ENCODE measurements at regions not wholly inside any gene's neighbourhood (a gene's known extent, or its start where the extent isn't known, plus 50 kb on each side); places are given as distances from the start of the nearest gene placed in this dataset.

DNA sequence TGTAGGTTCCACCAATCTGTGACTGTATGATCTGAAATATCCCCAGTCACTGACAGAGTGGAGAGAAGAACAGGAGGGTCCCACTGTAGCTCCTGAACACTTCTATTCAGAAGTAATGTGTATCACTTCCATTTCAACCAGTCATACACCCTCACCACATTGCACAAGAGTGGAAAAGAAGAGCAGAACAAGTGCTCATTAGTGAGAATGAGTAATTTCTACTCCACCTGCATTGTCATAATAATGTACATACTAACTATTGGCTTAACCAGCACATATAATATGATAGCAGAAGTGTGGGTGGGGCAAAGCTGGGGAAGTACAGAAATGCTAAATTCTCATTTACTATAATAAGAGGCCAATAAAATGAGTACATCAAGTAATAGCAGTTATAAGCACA, 342.7 kb downstream of the LMO7 start:
- Histone ChIP-seq H3K9me3 (ENCODE audit: insufficient read depth in 2 of 2, low read depth in 1 of 2, low read length in 1 of 2) (no peaks in the 10 kb centered on the region), H2BK5ac (ENCODE audit: low read depth, low read length) (no peak overlapping the region), H3K18ac (ENCODE audit: extremely low read depth, low read length) (no peak overlapping the region), H3K4me2 (ENCODE audit: insufficient read depth in 1 of 2, low read depth in 2 of 2, low read length in 2 of 2) (no peak overlapping the region), H4K8ac (ENCODE audit: extremely low read depth, insufficient read depth, low read length) (no peak overlapping the region), H4K20me1 (replicated peaks in 1 of 2; ENCODE audit: control insufficient read depth in 1 of 2, insufficient read depth in 2 of 2, low read length in 2 of 2) (no peaks in the 10 kb centered on the region), H3K4ac (replicated peaks; ENCODE audit: insufficient read length, low read depth, low read length) (no peak overlapping the region), H2AK5ac (ENCODE audit: low read depth, low read length) (no peak overlapping the region), H3K79me1 (ENCODE audit: low read depth, low read length) (no peaks in the 10 kb centered on the region), H3K14ac (ENCODE audit: insufficient read length) (no peak overlapping the region), H3K4me3 (ENCODE audit: extremely low read depth in 1 of 4, insufficient read depth in 2 of 4, low read depth in 3 of 4, low read length in 4 of 4) (no peak overlapping the region), H4K5ac (ENCODE audit: insufficient read length, low read depth, low read length) (no peak overlapping the region), H4K91ac (replicated peaks; ENCODE audit: insufficient read length, low read length) (no peak overlapping the region), H2BK15ac (ENCODE audit: low read length) (no peak overlapping the region), H3K9ac (replicated peaks in 1 of 4; ENCODE audit: extremely low read depth in 1 of 4, low read depth in 3 of 4, low read length in 3 of 4) (no peak overlapping the region), H2BK20ac (ENCODE audit: low read length) (no peak overlapping the region), H2BK120ac (replicated peaks; ENCODE audit: low read depth, low read length) (no peak overlapping the region), H3K36me3 (ENCODE audit: control insufficient read depth in 2 of 4, insufficient read depth in 4 of 4, low read length in 3 of 4) (peaks cover 0 to 2% (median 0%) of the 10 kb centered on the region in 4 experiments; a peak in 1 of 8 replicates), H3K27ac (ENCODE audit: low read depth, low read length) (no peak overlapping the region), H3K79me2 (ENCODE audit: control insufficient read depth in 1 of 2, insufficient read depth in 2 of 2, low read length in 2 of 2) (no peaks in the 10 kb centered on the region), H3K23me2 (ENCODE audit: low read depth, low read length) (no peaks in the 10 kb centered on the region), H3K27me3 (replicated peaks in 1 of 4; ENCODE audit: control insufficient read depth in 3 of 4, extremely low read depth in 1 of 4, insufficient read depth in 3 of 4, low read length in 3 of 4) (no peaks in the 10 kb centered on the region), H2AFZ (ENCODE audit: low read length) (no peak overlapping the region), H2BK12ac (ENCODE audit: low read depth, low read length) (no peak overlapping the region), H3K4me1 (replicated peaks in 1 of 4; ENCODE audit: control insufficient read depth in 3 of 4, insufficient read depth in 4 of 4, low read length in 3 of 4) (no peaks in the 10 kb centered on the region), H3K23ac (ENCODE audit: insufficient read length) (no peak overlapping the region), H3K56ac (replicated peaks; ENCODE audit: insufficient read length, low read depth, low read length) (no peak overlapping the region)
- POLR2A ChIA-PET (ENCODE audit: partially characterized antibody): no interaction called here
- CTCF ChIA-PET (ENCODE audit: partially characterized antibody): interaction anchor here (1.1 to 1.3 kb wide), 2 partner anchors 39 to 76 kb away, joined by 3 read pairs; no protein-coding TSS in a partner anchor
- no peak for FAIRE-seq
- DNase-seq (ENCODE audit: low read depth in 1 of 2, low spot score in 2 of 2): no peak
- TF ChIP-seq YY1 (IDR thresholded peaks at IDR 0.05; ENCODE audit: low read depth, low read length) (no peak), JUND (IDR thresholded peaks at IDR 0.05; ENCODE audit: low read length) (no peak), CTBP2 (IDR thresholded peaks at IDR 0.05; ENCODE audit: borderline replicate concordance, insufficient read depth, insufficient read length, low read length) (no peak), SAP30 (IDR thresholded peaks at IDR 0.05; ENCODE audit: insufficient read depth, insufficient replicate concordance, low read length) (no peak), FOSL1 (IDR thresholded peaks at IDR 0.05; ENCODE audit: insufficient read depth, low read depth, low read length) (no peak), PHF8 (conservative IDR thresholded peaks at IDR 0.05; ENCODE audit: low read depth, low read length) (no peak), MAFK (IDR thresholded peaks at IDR 0.05; ENCODE audit: low read depth, low read length) (no peak), SUZ12 (IDR thresholded peaks at IDR 0.05; ENCODE audit: low read length) (no peak), SP2 (IDR thresholded peaks at IDR 0.05; ENCODE audit: low read length) (no peak), KDM5A (IDR thresholded peaks at IDR 0.05; ENCODE audit: low read length) (no peak)
- TF ChIP-seq, protein P1, sequence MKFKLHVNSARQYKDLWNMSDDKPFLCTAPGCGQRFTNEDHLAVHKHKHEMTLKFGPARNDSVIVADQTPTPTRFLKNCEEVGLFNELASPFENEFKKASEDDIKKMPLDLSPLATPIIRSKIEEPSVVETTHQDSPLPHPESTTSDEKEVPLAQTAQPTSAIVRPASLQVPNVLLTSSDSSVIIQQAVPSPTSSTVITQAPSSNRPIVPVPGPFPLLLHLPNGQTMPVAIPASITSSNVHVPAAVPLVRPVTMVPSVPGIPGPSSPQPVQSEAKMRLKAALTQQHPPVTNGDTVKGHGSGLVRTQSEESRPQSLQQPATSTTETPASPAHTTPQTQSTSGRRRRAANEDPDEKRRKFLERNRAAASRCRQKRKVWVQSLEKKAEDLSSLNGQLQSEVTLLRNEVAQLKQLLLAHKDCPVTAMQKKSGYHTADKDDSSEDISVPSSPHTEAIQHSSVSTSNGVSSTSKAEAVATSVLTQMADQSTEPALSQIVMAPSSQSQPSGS (IDR thresholded peaks at IDR 0.05; ENCODE audit: low read length): no peak

All from H1 (cell line).